Transverse colon (tissue), 4 donors: ENCODE measurements at regions not wholly inside any gene's neighbourhood (a gene's known extent, or its start where the extent isn't known, plus 50 kb on each side); places are given as distances from the start of the nearest gene placed in this dataset.

Experiments used
- DNase-seq: peaks from one replicate; pipeline ENCODE4 v3.0.0-alpha.2; 2019
- H3K27ac ChIP-seq, 4 donors: fragments of 200-600 bp; sonication (generic); 2 replicates each; pipeline ENCODE4 v1.5.1; 2016 to 2018; ENCODE audit warnings: inconsistent platforms in 4 of 4
- H3K27me3 ChIP-seq: fragments of 200-600 bp; sonication (generic); 2 replicates; pipeline ENCODE4 v1.5.1; 2017; ENCODE audit warnings: inconsistent platforms
- H3K36me3 ChIP-seq, 4 donors: fragments of 200-600 bp; sonication (generic); 2 replicates each; pipeline ENCODE4 v1.5.1; 2017 to 2019; ENCODE audit warnings: inconsistent platforms in 4 of 4
- H3K4me1 ChIP-seq, 4 donors: fragments of 200-600 bp; sonication (generic); 2 replicates each; pipeline ENCODE4 v1.5.1; 2017 to 2020; ENCODE audit warnings: inconsistent platforms in 4 of 4
- H3K4me3 ChIP-seq, 4 donors: fragments of 200-600 bp; sonication (generic); 1 replicate in 1 of 4; 2 replicates in 3 of 4; pipeline versions ENCODE4 v1.5.1 to v1.6.1; 2017 to 2019; ENCODE audit warnings: inconsistent platforms in 4 of 4
- H3K9me3 ChIP-seq, 2 donors: fragments of 200-600 bp; sonication (generic); 2 replicates each; pipeline ENCODE4 v1.5.1; 2017 to 2019; ENCODE audit warnings: inconsistent platforms in 2 of 2
- EP300 ChIP-seq: sonication (generic); formaldehyde crosslinking; IDR thresholded peaks from one replicate; pipeline ENCODE4 v1.6.1; 2017; ENCODE audit warnings: antibody characterized with exemption, low read depth
- POLR2A ChIP-seq: fragments of 450-650 bp; IDR thresholded peaks from one replicate; pipeline ENCODE4 v1.6.1; 2016; ENCODE audit warnings: antibody characterized with exemption, mild to moderate bottlenecking, moderate library complexity
- POLR2AphosphoS5 ChIP-seq, 3 donors: sonication (generic); formaldehyde crosslinking; IDR thresholded peaks; one replicate each; pipeline ENCODE4 v1.6.1; 2016; ENCODE audit warnings: antibody characterized with exemption in 3 of 3
- WGBS, 2 donors: methylation state at CpG; one replicate each; pipeline ENCODE4 v1.1.5; 2018; ENCODE audit warnings: low coverage in 1 of 2; 5-methylcytosine and 5-hydroxymethylcytosine counted together
- in situ Hi-C, 4 donors: fragments of 200-750 bp; cut with MboI; loops; one replicate each; pipeline versions ENCODE4 v1.15.0 to v1.15.1; 2017; ENCODE audit warnings: low sequenced_read_pairs in 3 of 4, low pct_ligation_motif_present in 1 of 4, low pct_unique_long_range_greater_than_20kb in 1 of 4
- intact Hi-C: fragments of 100-400 bp; cut with DNase I; formaldehyde crosslinking; loops from one replicate; pipeline ENCODE4 v1.15.1; 2023; ENCODE audit warnings: low total_unique reads
- TF ChIP-seq, protein P1 (sequence below), 5 experiments: fragments of 200-600 bp in 3 of 5; fragments of 450-650 bp in 2 of 5; sonication (generic) in 3 of 5; IDR thresholded peaks; 1 replicate in 2 of 5; 2 replicates in 3 of 5; pipeline ENCODE4 v1.5.1; 2016 to 2017; ENCODE audit warnings: antibody characterized with exemption in 5 of 5, inconsistent platforms in 3 of 5, mild to moderate bottlenecking in 2 of 5, moderate library complexity in 1 of 5

DNA sequence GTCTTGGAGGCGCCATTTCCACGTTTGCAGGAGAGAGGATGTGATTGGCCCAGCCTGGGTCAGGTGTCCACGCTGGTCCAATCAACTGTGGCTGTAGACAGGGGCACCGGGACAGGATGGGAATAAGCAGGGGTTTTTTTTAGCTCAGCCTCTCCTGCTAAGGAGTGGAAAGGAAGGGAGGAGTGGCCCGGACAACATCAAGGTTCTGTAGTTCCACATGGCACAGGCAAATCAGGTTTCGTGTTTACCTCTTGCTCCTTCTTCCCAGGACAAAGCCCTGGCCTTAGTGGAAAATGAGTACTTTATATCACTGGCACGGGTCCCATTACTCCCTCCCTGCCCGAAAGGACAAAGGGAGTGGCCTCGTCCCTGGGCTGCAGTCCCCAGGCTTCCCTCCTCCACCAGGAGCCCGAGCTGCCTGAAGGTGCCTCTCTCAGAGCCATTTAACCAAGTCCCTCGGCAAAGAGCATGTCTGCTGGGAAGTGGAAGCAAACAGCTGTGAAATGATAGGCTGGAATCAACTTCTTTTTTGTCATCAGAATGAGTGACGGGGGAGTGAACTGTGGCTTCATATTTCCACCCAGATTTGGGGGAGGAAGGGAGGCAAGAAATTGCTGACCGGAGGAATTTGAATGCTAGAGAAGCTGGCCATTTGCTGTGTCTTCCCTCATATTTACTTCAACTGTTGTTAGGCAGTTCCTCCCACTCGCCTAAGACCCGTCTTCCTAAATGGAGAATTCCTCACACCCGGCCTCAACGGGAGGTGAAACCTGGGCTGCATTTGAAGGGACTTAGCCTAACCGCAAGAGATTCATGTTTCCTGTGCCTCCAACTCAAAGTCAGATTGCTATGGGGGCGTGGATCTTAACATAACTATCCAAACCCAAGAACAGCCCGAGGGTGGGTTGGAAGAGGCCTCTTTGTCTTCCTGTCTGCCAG lies 84.9 kb upstream of the SLC44A3 start:
- intact Hi-C loops (no loop called here), in situ Hi-C loops (no loop called here)
- WGBS, 2 donors = 59 to 64% methylated on average over 6 to 20 of the region's 20 CpGs
- Histone ChIP-seq H3K4me1 (peaks cover 8 to 24% (median 18%) of the 10 kb centered on the region in 4 donors), H3K27me3 (no peaks in the 10 kb centered on the region), H3K9me3 (no peaks in the 10 kb centered on the region), H3K36me3 (no peaks in the 10 kb centered on the region), H3K4me3 (no peak overlapping the region), H3K27ac (peak overlapping the region; percentile 23 to 65 (median 60))
- peak; percentile 71 for DNase-seq
- no peak for TF ChIP-seq EP300
- TF ChIP-seq, protein P1, sequence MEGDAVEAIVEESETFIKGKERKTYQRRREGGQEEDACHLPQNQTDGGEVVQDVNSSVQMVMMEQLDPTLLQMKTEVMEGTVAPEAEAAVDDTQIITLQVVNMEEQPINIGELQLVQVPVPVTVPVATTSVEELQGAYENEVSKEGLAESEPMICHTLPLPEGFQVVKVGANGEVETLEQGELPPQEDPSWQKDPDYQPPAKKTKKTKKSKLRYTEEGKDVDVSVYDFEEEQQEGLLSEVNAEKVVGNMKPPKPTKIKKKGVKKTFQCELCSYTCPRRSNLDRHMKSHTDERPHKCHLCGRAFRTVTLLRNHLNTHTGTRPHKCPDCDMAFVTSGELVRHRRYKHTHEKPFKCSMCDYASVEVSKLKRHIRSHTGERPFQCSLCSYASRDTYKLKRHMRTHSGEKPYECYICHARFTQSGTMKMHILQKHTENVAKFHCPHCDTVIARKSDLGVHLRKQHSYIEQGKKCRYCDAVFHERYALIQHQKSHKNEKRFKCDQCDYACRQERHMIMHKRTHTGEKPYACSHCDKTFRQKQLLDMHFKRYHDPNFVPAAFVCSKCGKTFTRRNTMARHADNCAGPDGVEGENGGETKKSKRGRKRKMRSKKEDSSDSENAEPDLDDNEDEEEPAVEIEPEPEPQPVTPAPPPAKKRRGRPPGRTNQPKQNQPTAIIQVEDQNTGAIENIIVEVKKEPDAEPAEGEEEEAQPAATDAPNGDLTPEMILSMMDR (IDR thresholded peaks at IDR 0.05) = peak in 1 of 5 experiments; percentile 18

DNA sequence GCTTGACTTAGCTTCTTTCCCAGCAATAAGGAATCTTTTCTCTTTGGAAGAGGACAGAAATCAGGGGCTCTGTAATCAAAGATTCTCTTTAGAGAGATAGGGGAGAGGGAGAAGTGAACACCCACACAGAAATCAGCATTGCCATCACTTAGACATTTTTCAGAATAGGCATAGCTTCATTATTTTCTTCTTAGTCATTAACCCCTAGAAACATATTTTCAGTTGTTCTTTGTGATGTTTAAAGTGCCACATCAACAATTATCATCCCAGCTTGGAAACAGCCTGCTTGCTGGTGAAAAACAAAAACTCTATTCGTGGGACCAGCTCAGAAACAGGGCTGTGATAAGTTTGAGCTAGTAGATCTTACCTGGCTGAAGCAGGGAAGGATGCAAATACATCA lies 88.3 kb upstream of the SLC44A3 start:
- in situ Hi-C loops = no loop called here
- no peaks in the 10 kb centered on the region for H3K27me3 ChIP-seq
- DNase-seq = no peak
- no peaks in the 10 kb centered on the region for H3K9me3 ChIP-seq
- TF ChIP-seq EP300 (no peak), POLR2AphosphoS5 (IDR thresholded peaks at IDR 0.05) (no peak), POLR2A (no peak)
- TF ChIP-seq, protein P1 (IDR thresholded peaks at IDR 0.05) = no peak
- no peaks in the 10 kb centered on the region for H3K36me3 ChIP-seq
- peaks cover 12 to 25% (median 14%) of the 10 kb centered on the region in 4 donors for H3K4me1 ChIP-seq
- intact Hi-C loops = no loop called here
- WGBS, 2 donors = 69% methylated on average over 1 of the region's 1 CpG; no CpG with 5 or more reads in 1 of the 2 donors
- H3K4me3 ChIP-seq = no peak overlapping the region
- H3K27ac ChIP-seq = no peak overlapping the region

DNA sequence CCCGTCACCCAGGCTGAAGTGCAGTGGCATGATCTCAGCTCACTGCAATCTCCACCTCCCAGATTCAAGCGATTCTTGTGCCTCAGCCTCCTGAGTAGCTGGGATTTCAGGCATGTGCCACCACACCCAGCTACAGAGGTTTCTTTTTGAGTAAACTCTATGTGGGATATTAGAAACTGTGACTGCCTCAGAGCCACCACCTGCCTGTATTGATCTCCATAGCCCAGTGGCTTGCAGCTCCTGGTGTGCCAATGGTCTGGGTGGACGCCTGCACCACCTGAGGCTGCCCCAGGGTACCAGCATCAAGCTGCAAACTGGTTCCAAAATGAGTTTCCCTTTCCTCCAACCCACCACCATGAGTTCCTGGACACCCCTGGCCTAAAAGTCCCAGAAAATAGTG lies 89.7 kb upstream of the SLC44A3 start:
- Histone ChIP-seq H3K9me3 (no peaks in the 10 kb centered on the region), H3K27ac (no peak overlapping the region), H3K4me3 (no peak overlapping the region), H3K36me3 (no peaks in the 10 kb centered on the region), H3K27me3 (no peaks in the 10 kb centered on the region), H3K4me1 (peaks cover 9 to 21% (median 11%) of the 10 kb centered on the region in 4 donors)
- 85% methylated on average over 3 of the region's 3 CpGs; no CpG with 5 or more reads in 1 of the 2 donors for WGBS, 2 donors
- in situ Hi-C loops = no loop called here
- intact Hi-C loops = no loop called here
- TF ChIP-seq EP300 (no peak), POLR2AphosphoS5 (IDR thresholded peaks at IDR 0.05) (no peak), POLR2A (no peak)
- TF ChIP-seq, protein P1 (IDR thresholded peaks at IDR 0.05) = no peak
- no peak for DNase-seq

DNA sequence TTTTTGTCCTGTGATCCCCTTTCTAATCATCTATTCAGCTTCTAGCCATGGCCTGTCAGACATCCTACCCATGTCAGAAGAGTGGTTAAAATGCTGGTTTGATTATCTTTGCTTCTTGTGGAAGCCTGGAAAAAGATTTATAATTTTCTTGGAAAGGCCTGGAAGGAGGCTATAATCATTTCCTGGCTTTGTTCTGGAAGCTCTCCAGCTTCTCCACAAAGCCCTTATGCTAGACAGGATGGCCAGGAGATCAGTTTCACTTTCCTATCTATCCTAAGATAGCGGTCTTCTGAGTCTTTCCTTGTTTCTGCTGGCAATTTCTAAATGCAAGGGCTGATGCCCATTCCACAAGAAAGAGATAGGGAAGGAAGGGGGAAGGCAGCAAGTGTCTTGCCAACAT lies 90.9 kb upstream of the SLC44A3 start:
- no peak for TF ChIP-seq POLR2A
- TF ChIP-seq POLR2AphosphoS5 (IDR thresholded peaks at IDR 0.05) = no peak
- TF ChIP-seq EP300 = no peak
- TF ChIP-seq, protein P1 (IDR thresholded peaks at IDR 0.05) = no peak
- Histone ChIP-seq H3K9me3 (no peaks in the 10 kb centered on the region), H3K27ac (peak overlapping the region; percentile 34 to 56 (median 37)), H3K27me3 (no peaks in the 10 kb centered on the region), H3K36me3 (no peaks in the 10 kb centered on the region), H3K4me1 (peaks cover 4 to 13% (median 4%) of the 10 kb centered on the region in 4 donors), H3K4me3 (no peak overlapping the region)
- WGBS, 2 donors = 27 to 50% methylated on average over 1 of the region's 1 CpG
- in situ Hi-C loops = no loop called here
- DNase-seq = no peak
- intact Hi-C loops = no loop called here
